ENCODE measurements at regions not wholly inside any gene's neighbourhood (a gene's known extent, or its start where the extent isn't known, plus 50 kb on each side); places are given as distances from the start of the nearest gene placed in this dataset.

DNA sequence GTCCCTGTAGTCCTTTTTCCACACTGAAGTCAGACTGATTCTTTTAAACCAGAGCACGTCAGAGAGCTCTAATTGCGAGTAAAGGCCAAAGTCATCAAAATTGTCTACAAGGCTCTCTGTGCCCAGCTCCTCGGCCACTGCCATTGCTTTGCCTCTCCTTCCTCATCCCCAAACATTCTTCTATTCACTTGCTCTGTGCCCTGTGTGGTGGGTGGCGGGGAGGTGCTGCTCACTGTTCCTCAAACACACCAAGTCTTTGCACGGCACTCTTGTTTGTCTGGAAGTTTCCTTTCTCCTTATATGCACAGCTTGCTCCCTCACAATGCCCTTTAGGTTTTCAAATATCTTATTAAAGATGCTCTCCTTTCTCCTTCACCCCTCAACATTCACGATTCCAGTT lies 100.1 kb upstream of the FSHR start:
- no peak for DNase-seq (ENCODE audit: low spot score)

DNA sequence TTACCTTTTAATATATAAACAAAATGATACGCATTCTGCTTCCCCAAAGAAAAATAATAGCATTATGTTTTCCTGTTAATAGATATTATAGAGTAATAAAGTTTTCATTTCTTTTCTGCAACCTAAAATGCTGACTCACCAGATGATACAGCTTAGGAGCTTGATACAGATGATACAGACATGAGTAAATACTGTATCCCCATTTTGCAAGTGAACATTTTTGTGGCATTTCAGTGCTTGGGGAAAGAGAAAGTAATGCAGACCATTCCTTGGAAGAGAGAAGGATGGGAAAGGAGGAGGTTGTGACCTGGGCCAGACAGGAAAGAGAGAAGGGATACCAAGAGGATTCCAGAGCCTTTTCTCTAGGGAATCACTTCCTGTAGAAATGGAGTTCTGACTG lies 97.5 kb upstream of the FSHR start:
- DNase-seq (ENCODE audit: low spot score): peak; percentile 69

DNA sequence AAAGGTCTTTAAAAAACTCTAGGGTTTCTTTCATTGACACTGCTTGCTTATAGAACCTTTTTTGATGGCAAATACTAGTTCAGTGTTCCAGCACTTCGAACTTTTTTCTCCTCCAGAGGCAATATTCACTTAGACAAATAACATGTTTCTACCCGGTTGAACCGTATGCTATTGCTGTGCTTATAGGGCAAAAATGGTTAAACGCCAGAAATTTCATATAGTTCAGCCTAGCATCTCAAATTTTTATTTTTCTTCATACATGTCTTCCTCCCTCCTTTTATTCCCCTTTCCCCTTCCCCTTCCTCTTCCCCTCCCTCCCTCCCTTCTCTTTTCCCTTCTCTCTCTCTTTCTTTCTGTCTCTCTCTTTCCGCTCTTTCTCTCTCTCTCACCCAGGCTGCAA lies 96.9 kb upstream of the FSHR start:
- DNase-seq (ENCODE audit: low spot score): no peak

DNA sequence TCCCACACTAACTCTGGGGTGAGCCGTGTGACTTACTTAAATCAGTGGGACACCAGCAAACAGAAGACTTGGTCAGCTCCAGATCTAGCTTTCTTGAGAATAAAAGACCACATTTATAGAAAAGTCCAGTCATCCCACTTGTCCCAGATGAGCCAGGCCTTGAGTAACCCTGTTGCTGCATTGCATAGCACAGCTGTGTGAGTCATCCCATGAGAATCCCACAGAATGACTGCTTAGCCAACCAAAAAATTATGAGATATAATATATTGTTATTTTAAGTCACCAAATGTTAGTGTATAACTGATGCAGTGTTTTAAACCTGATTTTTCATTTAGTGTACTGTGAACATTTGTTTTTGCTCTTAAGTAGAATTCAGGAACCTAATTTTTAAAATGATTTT lies 94.2 kb upstream of the FSHR start:
- peak; percentile 88 for DNase-seq (ENCODE audit: low spot score)

DNA sequence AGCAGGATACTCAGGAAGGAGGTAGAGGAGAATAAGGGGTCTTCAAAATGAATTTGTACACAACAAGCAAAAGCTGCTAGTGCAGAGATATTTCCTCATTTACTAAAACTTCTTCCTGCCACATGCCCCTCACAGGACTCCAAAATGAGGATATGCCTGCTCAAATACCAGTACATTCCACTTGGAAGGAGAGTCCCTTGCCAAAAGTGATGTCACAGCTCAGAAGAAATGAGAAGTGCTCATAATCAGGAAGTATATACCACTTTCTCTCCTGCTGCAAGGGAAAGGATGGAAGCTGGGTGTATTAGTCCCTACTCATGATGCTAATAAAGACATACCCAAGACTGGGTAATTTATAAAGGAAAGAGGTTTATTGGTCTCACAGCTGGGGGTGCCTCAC lies 87.7 kb upstream of the FSHR start:
- peak; percentile 29 for DNase-seq (ENCODE audit: low spot score)

DNA sequence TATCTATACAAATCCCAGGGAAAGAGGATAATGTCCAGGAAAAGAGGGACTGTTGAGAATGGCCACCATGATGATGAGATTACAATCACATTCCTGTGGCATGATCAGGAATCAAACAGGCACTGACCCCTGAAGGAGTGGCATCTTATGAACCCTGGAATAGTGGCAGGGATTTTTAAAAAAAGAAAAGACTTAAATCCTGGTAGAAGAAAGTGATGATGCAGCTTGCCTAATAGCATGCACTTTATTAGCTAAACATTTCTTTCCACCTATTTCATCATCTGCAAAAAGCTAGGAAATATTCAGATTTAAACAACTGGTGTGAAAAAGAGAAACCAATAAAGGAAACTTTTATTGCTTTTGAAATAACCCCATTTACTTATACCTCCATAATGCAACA lies 87.2 kb upstream of the FSHR start:
- DNase-seq (ENCODE audit: low spot score): no peak

DNA sequence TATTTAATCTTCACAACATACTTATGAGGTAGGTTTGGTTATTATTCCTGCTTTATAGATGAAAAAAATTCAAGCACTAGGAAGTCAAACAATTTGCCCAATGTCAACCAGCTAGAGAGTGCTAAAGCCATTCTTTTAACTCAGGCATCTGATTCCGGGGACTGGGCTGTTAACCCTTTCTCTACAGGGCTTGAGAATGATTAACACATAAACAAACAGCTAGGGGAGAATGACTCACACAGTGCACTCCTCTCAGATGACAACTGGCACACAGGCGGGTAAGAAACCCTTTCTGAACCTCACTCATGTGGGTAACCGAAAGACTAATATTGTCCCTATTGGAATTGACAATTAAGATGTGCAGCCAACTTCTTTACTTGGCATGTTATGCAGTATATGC lies 86.3 kb upstream of the FSHR start:
- peak; percentile 14 for DNase-seq (ENCODE audit: low spot score)

DNA sequence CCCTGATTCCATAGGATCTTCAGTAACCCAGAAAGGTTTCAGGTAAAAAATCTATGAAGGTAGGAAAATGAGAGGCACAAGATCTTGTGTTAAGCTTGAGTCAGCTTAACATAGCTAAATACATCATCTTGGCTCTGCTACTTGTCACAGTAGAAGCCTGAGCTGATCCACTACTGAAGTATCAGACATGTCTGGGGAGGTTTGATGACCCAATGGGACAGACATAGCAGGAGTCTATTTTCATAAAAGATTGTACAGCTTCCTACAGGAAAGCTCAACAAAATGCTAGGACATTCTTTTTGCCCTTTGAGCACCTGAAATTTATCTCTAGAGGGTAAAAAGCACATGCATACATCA lies 84.3 kb upstream of the FSHR start:
- DNase-seq (ENCODE audit: low spot score): no peak

DNA sequence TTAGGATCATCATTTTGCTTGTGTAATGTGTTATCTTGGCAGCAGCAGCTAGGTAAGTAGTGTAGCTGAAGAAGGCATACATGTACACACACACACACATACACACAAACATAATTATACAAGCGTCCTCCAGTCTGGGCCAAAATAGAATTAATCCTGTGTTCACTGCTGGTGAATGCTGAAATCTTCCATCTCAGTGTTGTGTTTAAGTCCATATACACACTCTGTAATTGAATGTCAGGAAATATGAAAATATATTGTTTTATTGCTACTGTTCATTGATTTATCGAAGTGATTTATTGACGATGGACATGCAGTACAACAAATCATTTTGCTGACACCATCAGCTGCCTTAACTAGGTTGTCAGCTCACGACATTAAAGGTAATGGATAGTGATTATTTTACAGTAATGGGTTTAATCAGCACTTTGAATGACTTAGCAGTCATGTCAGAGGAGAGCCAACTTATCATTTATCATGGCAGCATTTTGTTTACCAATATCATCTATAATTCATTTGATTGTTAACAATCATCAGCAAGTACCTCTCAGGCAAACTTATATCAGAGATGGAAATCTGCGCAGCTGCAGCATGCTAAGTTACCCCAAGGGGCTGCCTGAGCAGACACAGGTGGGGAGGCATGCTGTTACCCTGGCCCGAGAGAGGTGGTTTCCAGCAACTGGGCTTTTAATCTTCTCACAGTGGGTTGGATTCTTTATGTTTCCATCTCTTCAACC lies 83.7 kb upstream of the FSHR start:
- no peak for DNase-seq (ENCODE audit: low spot score)

DNA sequence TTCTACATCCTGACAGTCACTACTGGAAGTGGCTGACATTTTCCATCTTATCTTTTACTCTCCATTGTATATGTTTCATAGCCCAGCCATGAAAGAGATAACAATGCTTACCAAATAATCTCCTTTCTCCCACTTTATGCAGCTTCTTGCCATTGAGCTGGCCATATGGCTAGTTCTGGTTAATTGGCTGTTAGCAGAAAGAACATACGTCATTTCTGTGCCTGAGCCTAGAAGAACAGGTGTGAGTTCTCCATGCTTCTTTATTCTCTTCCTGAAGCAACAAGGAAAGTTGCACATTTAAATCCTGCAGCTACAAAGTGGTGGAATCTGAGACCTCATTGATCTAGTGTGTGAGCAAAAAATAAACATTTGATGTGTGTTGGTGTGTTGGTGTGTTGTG lies 82.0 kb upstream of the FSHR start:
- DNase-seq (ENCODE audit: low spot score): no peak

DNA sequence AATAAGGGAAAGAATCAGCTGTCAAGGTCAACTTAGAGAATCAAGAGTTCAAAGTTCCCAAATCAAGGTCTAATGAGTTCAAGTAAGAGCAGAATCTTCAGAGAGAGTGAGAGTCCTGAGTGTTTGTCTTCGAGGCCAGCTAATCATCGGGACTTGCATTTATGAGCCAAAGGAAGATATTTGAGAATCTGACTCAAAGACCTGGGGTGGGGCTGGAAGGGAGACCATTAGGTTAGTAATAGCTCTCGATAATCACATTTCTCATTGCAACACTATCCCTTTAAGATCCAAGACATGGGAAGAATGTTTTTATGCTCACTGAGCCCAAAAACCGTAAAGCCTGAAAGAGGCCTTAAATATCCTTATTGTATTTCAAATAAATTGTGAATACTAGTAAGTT lies 72.0 kb upstream of the FSHR start:
- DNase-seq (ENCODE audit: low spot score): no peak

DNA sequence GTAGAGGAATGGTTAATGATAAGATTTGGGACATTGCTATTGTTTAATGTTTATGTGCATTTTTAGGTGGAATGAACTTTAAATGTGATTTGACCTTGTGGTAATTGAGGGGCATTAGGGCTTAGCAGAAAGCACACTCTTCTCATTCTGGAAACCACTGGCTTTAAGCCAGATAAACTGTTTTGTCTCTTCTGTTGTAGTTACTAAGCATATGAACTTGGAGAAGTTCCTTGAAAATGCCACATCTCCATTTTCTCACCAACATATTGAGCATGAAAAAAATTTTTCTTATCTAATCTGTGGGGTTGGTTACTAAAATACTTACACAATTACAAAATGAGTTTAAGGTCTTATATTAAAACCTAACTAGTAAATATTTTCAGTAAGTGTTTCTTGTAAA lies 70.8 kb upstream of the FSHR start:
- DNase-seq (ENCODE audit: low spot score): no peak

DNA sequence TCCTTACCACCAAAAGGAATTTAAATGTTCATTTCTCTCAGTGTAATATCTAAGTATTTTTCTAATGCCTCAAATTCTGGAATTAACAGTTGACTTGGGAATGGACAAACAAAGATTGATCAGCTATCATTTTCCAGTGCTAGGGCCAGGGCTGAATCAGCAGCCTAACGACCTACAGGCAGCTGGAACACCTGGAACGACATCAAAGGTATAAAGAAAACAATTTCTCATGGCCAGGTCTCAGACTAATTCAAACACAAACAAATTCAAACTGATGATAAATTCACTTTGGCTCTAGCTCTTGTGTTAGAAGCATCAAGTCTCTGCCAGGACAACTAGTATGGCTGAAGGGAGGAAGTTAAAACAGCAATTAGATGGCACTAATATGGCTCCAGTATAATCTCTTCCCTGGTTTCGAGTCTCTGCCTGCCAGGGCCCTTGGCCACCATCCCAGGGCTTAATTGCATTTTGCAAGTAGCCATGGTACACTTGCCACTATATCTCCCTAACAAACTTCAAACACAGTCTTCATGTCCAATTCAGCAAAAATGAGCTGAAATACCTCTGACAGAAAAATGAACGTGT lies 70.2 kb upstream of the FSHR start:
- DNase-seq (ENCODE audit: low spot score): no peak

DNA sequence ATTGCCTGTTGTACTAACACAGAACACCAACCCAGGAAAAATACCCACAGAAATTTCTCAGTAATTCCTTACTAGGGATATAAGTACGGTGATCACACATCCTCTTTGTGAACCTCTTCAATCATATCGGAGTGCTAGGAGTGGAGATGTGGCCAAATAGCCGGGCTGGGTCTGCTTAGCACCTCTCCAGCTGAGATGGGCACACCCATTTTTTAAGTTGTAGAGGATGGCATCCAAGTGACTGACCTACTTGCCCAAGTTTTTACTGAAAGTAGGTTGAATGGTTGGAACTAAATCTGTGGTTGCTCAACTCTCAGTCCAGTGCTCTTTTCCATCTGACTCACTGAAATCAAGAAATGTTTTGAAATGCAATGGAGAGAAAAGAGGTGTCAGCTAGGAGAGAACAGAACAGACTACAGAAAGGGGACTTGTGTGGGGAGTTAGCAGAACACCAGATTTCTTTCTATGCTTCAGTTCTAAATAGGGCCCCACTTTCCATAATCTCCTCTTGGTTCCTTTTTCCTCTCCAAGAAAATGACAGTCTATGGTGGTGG lies 68.7 kb upstream of the FSHR start:
- no peak for DNase-seq (ENCODE audit: low spot score)

DNA sequence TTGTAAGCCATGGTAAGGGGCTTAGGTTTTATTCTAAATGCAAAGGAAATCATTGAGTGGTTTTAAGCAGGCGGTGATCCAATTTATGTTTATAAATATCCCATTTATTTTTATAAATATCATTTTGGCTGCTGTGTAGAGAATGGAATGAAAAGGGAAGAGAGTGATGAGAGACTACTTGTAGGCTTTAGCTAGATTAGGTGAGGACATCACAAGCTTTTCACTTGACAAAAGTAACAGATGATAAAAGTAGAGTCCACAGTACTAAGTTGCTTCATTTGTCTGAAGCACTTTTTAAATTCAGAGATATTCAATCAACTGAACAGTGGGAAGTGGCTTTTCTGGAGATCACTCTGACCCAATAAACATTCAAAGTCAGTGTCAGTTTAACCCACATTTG lies 65.4 kb upstream of the FSHR start:
- no peak for DNase-seq (ENCODE audit: low spot score)

DNA sequence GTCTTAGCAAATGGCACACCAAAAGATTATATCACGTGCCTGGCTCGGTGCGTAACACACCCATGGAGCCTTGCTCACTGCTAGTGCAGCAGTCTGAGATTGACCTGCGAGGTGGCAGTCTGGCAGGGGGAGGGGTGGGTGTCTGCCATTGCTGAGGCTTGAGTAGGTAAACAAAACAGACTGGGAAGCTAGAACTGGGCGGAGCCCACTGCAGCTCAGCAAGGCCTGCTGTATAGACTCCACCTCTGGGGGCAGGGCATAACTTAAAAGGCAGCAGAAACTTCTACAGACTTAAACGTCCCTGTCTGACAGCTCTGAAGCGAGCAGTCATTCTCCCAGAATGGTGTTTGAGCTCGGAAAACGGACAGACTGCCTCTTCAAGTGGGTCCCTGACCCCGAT lies 55.9 kb upstream of the FSHR start:
- no peak for DNase-seq (ENCODE audit: low spot score)

DNA sequence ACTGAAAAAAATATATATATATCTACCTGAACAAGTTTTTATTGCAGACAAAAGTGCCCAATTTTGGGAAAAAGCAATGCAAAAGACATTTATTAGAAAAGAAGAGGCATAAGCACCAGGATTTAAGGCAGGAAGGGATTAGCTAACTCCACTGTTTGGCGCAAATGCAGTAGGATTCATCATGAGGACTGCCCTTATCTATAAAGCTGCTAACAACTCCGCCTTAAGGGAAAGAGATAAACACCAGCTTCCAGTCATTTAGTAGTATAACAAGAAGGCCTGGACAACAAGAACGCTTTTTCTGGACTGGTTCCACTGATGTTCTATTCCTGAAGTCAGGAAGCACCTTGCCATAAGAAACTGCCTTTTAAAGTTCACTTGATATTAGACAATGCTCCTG lies 52.9 kb upstream of the FSHR start:
- no peak for DNase-seq (ENCODE audit: low spot score)
